Femur (tissue), 1 donor: ENCODE measurements at regions not wholly inside any gene's neighbourhood (a gene's known extent, or its start where the extent isn't known, plus 50 kb on each side); places are given as distances from the start of the nearest gene placed in this dataset.
"Not testable (repeated sequence)": the region's sequence is repeated elsewhere in the genome, so short reads cannot be mapped to it uniquely, and the experiment has no call there.

Source experiments
- DNase-seq: peaks from one replicate; pipeline ENCODE4 v3.0.0-alpha.2; 2017

GRCh38 chr6:170006900-170007467 lies 255.6 kb downstream of the ERMARD start:
- no peak for DNase-seq

GRCh38 chr6:170006071-170006899 lies 254.9 kb downstream of the ERMARD start:
- DNase-seq = no peak

- DNase-seq = no peak
Observed at GRCh38 chr6:170005665-170006064, 254.2 kb downstream of the ERMARD start.

- no peak for DNase-seq
Observed at GRCh38 chr6:170004585-170005210, 253.3 kb downstream of the ERMARD start.

DNA sequence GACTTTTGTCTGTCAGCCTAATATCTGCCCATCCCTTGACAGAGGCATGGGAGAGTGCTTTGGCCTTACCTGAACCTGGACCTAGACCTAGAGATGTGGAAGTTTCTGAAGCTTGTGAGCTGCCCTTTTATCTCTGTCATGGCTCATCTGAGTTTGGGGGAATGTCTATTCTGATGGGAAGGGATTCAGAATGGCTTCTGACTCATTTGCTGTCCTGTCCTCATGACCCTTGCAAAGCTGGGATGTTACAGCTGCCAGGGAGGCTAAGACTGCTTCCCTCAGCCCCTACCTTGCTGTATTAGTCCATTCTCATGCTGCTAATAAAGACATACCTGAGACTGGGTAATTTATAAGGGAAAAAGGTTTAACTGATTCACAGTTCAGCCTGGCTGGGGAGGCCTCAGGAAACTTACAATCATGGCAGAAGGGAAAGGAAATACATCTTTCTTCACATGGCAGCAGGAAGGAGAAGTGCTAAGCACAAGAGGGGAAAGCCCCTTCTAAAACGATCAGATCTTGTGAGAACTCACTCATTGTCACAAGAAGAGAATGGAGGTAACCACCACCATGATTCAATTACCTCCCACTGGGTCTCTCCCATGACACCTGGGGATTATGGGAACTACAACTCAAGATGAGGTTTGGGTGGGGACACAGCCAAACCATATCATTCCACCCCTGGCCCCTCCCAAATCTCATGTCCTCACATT lies 252.2 kb downstream of the ERMARD start:
- DNase-seq = no peak

DNA sequence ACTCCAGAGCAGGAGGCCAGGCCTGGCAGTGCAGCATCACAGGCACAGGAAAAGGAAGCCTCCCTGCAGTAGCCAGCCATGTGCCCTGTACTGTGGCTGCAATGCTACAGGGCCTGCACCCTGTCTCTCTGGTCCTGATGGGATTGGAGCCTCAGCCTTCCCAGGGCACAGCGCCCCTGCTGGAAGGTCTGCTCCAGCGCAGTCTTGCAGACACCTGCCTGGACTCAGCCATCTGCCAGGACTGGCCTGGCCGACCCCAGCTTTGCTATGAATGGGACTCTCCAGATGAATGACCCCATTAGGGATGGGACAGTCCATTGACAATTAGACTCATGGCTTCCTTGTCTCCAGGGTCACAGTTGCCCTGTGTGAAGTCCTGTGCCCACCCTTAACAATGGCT lies 251.6 kb downstream of the ERMARD start:
- no peak for DNase-seq

DNA sequence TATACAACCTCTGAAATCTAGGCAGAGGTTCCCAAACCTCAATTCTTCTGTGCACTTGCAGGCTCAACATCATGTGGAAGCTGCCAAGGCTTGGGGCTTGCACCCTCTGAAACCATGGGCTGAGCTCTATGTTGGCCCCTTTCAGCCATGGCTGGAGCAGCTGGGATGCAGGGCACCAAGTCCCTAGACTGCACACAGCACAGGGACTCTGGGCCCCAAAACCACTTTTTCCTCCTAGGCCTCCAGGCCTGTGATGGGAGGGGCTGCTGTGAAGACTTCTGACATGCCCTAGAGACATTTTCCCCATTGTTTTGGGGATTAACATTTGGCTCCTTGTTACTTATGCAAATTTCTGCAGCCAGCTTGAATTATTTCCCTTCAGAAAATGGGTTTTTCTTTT lies 250.4 kb downstream of the ERMARD start:
- not testable (repeated sequence) for DNase-seq

GRCh38 chr6:170000071-170000843 lies 248.8 kb downstream of the ERMARD start:
- no peak for DNase-seq

DNA sequence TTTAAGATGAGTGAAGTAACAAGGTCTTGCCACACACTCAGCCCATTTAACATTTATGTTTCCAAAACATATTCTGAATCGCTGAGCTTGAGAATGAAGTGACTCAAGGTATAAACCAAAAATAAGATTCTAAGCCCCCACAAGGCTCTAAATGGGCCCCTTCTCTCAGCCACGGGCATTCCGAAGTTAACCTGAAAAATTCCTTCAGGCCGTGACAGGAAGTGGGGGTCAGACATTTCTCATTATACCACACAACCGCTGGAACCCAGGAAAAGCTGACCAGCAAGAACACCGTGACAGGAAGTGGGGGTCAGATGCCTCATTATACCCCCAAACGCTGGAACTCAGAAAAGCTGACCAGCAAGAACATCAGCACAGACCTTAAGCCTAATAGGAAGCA lies 247.9 kb downstream of the ERMARD start:
- no peak for DNase-seq

DNA sequence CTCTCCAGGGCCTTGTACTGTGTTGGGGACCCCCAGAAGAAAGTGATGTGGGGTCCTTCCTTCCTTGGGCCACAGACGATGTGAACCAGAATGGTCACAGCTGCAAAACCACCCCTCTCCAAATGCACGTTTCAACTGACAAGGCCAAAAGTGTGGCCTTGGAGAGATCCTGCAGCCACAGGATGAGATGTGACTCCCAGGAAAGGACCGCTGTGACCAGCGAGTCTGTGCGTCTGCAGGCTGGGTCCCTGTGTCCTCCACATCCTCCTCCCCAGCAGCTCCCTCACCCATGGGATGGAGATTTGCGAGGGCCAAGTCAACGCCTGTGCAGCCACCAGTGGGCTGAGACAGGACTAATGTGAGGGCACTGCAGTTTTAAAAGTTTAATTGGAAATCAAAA lies 247.0 kb downstream of the ERMARD start:
- DNase-seq = no peak

GRCh38 chr6:169997930-169998218 lies 246.5 kb downstream of the ERMARD start:
- no peak for DNase-seq

- DNase-seq = no peak
Observed at GRCh38 chr6:169997187-169997929, 245.9 kb downstream of the ERMARD start.

- no peak for DNase-seq
Observed at GRCh38 chr6:169996378-169997051, 245.1 kb downstream of the ERMARD start.

DNA sequence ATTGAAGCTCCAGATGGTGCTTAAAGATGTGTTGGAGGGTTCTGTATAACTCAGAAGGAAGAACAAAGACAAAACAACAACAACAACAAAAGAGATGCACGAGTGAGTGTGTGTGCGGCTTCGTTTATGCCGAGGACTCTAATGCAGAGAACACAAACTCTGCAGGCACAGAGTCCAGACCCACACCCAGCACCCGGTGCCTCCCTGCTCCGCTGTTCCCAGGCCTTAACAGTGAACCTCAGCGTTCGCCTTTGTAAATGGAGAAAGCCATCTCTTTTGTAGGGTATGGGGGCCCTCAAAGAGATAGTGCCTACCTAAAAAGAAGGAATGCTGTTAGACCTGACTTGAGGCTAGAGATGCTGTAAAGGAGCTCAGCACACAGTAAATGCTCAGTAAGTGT lies 243.3 kb downstream of the ERMARD start:
- DNase-seq = no peak

DNA sequence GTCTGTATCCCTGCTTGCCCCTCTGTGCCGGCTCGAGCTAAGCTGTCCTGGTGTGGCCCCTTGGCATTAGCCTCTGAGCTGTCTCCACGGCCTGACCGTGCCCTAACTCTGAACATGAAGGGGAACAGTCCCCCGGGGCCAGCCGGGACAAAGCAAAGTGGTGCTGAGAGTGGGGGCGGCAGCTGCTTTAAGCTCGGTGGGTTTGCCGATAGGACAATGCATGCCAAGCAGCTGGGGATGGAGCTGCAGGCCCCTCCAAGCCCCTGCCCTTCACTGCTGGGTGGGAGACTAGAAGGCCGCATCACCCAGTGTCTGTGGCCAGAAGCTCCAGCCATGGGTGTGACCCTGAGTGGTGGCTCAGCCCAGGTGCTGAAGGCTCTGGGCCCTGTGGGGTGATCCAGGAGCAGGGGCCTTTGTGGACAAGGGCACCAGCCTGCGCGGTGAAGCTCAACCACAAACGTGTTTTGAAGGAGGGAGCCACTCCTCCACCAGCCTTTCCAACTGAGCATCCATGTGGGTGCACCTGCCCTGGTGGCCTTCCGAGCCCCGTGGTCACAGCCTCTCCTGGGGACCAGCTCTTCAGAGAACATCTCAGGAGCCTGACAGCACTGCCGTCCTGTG lies 242.5 kb downstream of the ERMARD start:
- DNase-seq = no peak

DNA sequence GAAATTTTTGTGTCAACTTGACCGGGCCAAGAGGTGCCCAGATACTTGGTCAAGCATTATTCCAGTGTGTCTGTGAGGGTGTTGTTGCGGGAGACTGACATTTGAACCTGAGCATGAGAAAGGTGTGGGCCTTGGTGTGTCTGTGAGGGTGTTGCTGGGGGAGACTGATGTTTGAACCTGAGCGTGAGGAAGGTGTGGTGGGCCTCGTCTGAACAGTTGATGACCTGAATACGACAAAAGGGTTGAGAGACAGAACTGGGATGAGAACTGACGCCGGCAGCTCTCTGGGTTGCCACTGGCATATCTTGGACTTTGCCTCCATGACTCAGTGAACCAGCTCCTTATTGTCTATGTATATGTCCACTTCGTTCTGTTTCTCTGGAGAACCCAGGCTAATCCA lies 240.5 kb downstream of the ERMARD start:
- no peak for DNase-seq

- DNase-seq = no peak
Observed at GRCh38 chr6:169991031-169991390, 239.6 kb downstream of the ERMARD start.

- peak; percentile 34 for DNase-seq
Observed at GRCh38 chr6:169990095-169991030, 238.9 kb downstream of the ERMARD start.

DNA sequence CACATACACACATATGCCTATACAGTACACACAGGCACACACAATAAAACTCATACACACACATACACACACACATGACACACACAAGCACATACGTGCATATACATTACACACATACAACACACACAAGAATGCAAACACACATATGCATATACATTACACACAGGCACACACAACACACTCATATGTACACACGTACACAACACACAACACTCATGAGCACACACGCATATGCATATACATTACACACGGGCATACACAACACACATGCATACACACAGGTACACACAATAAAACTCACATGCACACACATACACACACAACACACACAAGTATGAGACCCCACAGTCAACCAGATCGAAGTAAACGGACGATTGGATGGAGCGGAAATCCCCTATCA lies 238.2 kb downstream of the ERMARD start:
- no peak for DNase-seq
